Stimulated activated naive CD4-positive, alpha-beta T cell (primary cell): ENCODE measurements at regions not wholly inside any gene's neighbourhood (a gene's known extent, or its start where the extent isn't known, plus 50 kb on each side); places are given as distances from the start of the nearest gene placed in this dataset.

Source experiments
- DNase-seq, 6 experiments: peaks; one replicate each; lab custom pipeline; 2025; lab: John Stamatoyannopoulos, UW

DNA sequence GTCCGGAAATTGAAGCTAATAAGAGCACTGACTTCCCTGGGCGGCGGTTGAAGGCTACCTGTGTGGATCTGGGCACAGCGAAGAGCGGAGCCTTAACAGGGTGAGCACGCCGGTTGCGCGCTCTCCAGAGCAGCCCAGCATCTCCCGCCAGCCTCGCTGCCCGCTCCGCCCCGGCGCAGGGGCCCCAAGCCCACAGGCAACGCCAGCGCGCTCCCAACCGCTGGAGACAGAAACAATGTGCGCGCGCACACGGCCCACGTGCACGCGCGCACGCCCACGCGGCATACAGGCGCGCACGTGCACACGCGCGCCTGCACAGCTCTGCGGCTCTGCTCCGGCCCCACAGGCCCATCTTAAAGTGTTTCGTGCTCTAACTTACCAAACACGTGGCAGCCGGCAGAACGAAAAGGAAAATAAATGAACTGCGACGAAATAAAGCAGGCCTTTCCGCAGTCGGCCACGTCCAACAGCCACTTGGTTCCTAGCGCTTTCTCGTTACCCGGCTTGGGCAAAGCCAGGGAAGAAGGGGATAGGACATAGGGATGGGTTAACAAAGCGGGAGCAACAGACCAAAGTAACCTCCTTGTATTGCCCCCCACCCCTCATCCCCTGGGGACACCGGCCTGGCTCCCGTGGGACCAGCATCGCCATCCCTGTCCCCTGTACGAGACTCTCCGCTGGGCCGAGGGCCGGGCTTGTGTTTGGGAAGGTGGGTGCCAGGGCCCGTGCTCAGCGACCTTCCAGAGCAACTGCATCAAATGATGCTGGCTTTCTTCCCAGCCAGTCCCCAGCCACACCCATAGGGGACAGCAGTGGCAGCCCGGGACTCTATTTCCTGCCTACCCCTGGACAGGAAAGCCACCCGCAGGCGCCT lies 203.7 kb downstream of the ABHD5 start:
- no peak for DNase-seq

DNA sequence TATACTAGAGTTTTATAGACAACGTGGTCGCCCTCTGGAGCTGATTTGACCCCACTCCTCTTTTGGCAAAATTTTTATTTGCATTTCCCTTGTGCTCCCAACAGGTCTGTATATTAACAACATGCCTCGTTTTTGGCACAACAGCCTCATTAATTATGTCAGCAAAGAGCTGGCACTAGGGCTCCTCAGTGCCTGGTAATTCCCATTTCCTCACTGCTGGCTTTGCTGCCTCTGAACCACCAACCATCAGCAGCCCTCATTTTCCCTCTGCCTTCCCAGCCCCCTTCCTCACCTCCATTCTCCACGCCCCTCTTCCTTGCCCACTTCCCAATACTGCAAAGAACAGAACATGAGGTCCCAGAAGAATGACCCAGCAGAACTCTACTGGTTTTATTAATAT lies 204.8 kb downstream of the ABHD5 start:
- no peak for DNase-seq

DNA sequence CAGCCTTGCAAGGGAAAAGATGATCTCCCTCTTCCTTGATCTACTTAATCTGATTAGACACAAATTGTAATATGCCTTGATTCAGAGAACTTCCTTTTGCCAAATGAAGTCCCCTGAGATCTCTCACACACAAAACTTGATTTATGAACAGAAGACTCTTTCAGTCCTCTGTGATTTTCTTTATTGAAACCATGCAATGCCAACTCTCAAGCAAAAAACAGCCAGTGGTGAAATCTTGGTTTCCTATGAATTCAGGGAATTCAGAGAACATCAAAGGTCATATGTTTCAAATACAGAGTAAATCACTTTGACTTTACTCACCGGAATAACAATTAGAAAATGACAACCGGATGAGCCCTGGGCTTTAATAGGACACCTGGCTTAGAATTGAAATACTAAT lies 211.7 kb downstream of the ABHD5 start:
- no peak for DNase-seq

DNA sequence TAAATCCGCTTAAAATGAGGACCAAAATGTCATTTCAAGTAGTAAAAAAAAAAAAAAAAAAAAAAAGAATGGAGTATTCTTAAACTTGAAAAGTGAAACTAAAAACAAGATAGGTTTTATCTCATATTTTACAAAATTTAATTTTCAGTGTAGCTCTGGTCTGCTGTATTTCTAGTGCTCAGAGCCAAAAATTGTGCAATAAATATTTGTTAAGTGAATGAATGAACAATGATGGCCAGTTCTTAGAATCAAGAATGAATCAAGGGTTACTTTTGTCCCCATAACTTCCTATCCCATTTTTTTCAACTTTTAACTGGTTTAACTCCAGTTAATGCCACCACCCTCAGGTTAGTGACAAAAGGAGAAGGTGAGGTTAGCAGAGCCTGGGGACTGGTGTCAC lies 214.4 kb downstream of the ABHD5 start:
- DNase-seq = no peak

DNA sequence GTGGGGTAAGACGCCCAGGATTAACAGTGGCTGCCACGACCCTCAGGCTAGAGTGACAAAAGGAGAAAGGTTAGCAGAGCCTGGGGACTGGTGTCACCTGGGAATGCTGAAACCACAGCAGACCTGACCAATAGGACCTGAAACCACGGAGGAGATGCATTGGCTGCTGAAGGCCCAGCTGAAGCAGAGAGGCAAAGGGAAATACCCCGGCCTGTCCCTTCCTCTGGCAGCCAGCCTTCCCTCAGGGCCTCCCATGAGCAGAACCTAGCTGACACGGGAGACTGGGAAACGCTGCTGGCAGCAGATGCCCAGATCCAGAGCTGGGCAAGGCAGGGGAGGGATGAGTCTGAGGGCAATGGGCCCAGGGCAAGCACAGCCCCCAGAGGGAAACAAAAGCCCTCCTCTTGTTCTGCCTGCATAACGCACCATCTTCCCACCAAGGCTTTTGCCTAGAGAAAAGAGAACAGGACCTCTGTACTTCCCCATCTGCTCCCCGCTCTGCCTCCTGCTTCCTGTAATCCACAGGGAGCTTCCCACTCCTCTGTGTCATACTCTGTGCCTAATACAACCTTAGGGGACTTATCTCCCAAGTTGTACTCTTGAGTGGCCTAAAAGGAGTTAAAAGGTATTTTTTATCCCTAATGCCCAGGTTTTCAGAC lies 216.2 kb downstream of the ABHD5 start:
- DNase-seq = no peak

DNA sequence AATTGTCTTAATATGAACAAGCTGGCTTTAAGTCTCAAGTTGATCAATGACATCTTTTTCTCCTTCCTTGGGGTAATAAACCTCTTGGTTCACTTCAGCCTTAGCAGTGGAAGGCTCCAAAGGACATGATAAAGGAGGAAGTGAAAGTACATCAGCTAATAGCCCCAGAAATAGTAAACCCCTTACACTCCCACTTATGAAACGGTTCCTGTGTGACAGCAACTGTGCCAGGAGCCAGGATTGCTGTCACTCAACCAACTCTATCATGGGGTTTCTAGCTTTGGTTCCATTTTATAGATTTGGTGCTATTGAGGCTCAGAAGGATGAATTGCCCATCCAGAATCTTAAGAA lies 216.7 kb downstream of the ABHD5 start:
- no peak for DNase-seq

DNA sequence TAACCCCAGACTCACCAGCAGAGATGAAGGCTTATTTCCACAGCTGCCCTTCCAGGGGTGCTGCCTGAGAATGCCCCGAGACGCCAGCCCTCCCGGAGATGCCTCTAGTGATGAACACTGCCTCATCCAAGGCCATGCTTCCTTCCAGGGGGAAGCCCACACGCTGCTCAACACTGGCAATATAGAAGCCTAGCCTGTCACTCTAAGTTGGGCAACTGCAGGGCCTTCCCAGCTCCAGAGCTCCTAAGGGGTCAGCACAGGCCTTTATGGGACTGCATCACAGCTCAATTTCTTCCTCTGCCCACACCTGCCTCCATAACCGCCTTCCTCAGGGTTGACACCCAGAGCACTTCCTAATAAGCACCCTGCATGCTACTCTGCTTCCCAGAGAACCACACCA lies 217.7 kb downstream of the ABHD5 start:
- DNase-seq = no peak

DNA sequence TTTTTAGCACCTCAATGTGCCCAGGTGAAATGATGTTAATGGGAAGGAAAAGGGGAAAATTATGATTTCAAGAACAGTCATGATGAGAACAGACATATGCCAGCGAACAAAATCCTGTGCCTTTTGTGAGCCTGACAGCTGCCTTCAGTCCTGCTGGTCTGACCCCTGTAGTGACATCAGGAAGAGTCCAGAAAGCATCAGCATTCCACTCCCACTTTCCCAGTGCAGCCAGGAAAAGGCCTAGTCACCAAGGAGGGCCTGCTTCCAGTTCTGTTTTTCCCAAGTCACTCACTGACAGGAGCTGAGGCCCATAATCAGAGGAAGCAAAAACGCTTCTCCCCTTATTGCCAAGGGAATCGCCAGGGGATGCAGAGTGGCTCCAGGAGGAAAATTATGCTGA lies 218.4 kb downstream of the ABHD5 start:
- DNase-seq = no peak

DNA sequence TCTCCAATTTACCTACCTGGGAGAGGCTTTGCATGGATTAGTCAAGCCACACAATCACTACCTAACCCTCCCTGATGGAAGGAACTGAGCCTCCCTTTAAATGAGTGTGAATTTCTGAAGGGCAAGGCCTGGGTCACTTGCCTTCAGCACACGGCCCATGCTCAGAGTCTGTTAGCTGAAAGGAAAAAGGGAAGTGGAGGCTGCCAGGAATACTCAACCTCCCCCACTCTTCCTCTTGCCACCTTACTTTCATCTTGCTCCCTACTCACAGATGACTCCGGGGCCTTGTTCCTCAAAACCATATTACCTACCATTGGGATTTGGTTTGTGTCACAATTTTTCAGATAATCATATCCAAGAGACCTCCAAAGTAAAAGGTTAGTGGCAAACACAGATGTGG lies 220.0 kb downstream of the ABHD5 start:
- DNase-seq = no peak

DNA sequence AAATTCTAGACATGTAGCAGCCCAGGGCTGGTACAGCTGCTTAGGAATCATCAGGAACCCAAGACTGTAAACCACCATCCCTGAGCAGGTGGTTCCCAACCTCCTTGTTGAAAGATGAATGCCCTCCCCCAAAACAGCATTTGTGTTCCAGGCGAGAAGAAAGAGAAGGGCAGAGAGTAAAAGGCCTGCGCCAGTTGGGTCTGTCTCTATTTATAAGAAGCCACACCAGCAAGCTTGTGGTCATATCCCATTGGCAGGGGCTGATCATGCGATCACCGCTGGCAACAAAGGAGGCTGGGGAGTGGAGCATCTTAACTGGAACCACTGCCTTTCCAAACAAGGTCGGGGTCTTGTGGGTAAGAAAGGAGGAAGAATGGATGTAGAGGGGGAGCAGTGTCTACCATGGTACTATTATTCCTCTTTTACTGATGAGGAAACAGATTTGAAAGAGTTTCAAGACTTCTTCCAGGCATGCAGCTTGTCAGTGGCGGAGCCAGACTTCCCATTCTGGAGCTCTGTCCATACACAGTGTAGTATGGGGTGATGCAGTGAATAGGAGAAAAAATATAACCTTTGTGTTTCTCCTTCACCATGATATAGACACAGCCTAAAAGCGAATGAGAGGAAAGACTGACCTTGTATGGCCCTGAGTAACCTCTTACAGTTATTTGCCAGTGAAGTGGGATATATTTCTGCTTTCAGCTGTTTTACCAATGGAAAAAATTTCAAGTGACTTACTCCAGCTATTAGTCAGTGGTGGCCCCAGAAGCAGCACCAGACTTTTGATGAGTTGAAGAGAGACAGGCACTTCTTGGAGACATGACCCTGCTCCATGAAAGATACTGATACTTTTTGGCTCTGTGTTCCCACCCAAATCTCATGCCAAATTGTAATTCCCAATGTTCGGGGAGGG lies 222.6 kb downstream of the ABHD5 start:
- no peak for DNase-seq

DNA sequence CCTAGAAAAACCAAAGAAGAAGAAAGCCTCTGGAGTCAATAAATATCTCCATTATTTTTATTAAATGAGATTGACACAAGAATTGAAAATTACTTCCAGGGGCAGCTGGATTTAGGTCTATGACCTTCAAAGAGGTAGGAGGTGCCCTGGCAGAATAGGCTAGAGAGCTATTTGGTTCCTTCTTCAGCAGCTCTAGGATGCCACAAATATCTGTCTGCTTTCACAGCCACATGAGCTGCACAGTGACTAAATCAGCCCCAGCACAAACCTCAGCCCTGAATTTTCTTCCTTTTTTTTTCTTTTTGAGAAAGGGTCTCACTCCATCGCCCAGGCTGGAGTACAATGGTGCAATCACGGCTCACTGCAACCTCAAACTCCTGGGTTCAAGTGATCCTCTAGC lies 223.5 kb downstream of the ABHD5 start:
- DNase-seq = no peak

DNA sequence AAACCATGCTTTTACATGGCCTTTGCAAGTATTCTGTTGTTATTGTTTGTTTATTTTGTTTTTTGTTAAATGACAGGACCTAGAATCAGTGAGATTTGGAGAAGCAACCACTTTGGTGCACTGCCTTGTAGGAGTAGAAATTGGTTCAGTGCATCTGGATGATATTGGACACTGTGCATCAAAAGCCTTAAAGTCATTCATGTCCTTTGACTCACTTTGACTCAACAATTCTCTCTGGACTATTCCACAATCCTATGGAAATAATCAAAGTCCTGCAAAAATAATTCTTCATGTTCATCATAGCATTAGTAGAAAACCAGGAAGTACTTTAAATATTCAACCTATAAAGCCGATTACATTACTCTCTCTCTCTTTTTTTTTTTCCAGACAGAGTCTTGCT lies 224.8 kb downstream of the ABHD5 start:
- no peak for DNase-seq

DNA sequence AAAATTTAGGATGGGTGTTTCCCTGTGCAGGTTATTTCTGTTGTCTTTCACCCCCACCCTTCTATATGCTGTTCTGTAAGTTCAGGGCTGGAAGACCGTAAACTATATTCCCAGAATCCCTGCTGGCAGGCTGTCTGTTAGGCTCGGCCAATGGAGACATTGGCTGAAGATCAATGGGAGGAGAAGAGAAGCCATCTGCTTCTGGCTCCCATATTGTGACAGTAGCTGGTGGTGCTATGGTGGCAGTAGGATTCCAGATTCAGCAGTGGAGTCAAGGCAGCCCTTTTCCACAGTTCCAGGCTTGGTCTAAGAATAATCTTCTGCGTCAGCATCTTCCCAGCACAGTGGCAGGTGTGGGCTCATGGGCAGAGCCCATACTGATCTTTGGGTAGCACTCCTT lies 226.6 kb downstream of the ABHD5 start:
- no peak for DNase-seq

DNA sequence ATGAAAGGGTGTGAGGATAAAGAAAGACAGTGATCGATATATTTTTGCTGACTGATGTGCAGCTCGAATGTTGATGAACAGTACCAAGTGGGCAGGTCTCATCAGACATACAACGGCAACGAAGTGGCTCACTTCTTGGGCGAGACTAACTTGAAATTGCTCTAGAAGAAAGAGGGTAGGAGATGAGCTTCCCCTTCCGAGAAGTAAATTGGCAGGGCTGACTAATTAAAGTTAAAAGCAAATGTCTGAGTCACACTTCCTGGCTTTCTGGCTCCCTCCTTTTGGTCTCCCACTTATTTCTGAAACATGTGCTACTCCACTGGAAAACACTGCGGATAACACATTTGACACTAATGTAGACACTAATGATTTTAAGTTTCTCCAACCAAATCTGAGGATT lies 228.3 kb downstream of the ABHD5 start:
- DNase-seq = no peak

DNA sequence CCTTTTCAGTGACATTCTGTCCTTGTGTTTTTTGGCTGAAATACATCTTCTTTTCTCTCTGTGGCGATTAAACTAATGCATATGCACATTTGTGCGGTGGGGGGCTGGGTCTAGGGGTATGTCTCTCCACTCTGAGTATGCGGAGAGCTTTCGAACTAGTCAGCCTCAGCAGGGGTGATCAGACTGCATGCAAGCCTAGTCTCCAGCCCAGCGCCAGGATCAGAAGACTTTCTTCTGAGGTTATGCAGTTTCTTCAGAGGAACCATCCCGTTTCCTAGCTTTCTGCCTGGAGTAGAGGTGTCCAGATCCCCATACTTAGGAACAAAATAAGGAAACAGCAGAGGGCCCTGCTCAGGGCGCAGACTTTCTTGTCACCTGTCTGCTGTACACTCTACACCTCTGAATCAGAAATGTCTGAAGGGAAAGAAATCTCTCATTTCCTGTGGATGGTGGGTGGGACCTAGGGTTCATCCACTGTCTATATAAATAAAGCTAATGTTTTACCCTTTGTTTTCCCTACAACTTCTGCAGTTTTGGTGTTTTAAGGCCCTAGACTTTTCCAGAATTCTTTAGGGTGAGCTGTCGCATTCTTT lies 230.4 kb downstream of the ABHD5 start:
- no peak for DNase-seq

DNA sequence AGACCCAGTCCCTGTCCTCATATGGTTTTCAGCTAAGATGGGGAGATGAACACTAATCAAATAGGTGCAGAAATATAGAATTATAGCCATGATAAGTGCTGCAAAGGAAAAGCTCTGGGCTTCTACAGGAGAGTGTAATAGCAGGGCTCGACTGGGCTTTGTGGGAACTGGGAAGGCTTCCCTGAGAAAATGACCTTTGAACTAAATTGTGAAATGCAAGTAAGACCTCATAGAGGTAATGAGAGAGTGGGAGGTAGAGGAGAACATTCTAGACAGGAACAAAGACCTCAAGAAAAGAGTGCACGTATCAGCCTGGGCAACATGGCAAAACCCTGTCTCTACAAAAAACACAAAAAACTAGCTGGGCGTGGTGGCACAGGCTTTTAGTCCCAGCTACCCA lies 231.6 kb downstream of the ABHD5 start:
- no peak for DNase-seq

DNA sequence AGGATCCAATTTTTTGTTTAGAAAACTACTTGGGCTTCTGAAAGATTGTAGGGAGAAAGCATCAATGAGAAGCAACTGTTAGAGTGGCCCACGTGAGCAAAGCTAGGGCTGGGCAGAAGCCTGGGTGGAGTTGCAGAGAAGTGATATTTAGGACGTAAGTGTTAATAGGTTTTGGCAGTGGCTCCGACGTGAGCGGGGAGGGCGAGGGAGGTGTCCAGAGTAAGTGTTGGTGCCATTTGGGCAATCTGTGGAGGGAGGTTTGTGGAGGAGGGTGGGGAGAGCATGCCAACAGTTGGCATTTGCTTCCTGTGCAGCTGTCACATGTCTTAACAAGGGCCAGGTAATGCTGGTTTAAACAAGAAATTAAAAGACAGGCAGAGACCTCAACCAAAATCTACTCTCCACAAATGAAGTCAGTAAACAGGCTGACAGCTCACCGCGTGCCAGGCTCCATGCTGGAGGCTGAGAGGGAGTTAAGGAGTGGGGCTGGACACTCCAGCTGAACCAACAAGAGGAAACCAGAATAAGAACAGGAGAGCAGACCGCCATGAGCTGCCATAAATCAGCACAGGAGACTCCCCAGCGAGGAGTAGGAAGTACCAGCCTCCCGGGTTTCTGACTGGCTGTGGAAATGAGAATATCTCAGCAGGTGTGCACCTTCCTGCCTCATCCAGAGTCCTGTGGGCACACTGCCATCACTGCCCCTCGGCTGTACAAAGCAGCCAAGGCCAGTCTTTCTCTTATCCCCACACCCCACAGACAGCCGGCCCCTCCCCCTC lies 232.6 kb downstream of the ABHD5 start:
- DNase-seq = no peak

DNA sequence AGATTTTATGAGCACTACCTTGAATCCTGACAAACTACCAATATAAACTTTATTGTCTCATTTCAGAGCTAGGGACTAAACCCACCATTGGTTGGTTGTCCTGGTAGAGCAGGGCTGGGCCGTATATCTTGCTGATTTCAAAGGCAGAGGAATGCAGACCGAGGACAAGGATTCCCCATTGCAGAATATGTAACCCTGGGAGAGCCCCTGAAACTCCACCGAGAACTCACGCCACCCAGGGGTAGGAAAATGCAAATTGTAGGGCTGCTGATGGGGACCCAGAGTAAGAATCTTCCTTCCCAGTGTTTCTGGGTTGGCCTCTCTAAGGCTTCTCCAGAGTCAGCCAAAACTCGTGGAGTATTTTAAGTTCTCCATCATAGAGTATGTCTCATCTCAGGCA lies 235.3 kb downstream of the ABHD5 start:
- no peak for DNase-seq

DNA sequence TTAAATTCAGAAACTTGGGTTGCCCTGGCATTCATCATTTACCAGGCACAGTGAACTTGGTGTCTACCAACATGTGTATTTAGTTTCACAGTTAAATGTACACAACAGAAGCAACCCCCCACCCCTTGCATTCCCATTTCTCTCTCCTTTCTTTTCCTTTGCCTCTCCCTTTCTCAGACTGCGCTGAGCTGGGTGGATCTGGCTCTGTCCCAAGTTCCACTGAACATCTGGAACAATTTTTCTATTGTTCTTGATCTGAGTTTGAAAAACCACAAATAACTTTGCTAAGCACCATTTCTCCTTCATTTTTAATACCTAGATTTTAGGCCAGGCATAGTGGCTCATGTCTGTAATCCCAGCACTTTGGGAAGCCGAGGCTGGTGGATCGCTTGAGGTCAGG lies 242.2 kb downstream of the ABHD5 start:
- no peak for DNase-seq

DNA sequence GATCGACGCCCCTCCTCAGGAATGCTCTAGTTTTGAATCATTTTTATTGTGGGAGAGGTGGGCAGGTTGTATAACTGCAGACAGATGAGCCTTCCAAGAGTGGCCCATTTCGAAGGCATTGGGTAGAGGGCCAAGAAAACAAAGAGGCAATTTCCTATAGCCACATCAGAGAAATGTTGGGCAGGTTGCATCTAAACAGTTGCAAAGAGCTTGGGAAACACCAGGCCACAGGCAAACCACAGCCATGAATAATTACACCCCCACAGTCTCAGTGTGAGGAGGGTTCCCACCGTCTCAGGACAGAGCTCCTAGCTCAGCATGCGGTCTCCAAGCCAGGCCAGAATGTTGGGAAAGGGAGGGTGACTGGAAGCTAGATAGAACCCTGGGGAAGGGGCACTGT lies 257.3 kb downstream of the ABHD5 start:
- DNase-seq = no peak

DNA sequence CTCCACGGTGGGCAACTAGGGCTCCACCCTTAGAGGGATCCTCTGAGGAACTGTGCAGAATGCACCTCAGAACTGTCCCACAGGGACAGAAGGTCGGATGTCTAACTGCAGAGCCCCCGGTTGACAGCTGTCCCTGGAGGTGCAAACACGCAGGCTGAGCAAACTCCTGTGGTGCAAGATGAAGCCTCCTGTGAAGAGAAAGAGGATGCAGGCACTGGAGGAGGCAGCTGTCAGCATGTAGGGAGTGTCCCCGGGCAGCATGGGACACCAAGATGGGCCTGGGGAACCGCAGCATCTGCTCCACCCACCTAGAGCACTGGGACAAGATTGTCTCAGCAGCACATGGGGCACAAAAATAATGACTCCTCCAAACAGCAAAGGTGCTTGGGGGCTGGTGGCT lies 258.9 kb downstream of the ABHD5 start:
- DNase-seq = no peak

DNA sequence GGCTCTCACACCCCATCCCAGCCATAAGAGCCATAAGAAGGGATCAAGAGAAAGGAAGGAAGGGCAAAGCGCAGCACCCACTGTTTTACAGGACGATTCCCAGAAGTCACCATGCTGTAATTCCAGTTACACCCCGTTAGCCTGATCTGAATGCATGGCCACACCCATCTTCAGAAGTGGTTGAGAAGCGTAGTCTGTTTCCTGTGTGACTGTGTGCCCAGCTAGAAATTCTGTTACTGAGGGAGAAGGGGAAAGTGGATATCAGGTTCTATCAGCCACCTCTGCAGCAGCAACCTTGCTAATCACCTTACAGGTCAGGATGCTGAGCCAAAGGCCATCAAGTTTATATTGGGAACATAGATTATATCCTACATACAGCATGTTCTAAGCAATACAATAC lies 260.0 kb downstream of the ABHD5 start:
- no peak for DNase-seq
